ENCODE measurements at regions not wholly inside any gene's neighbourhood (a gene's known extent, or its start where the extent isn't known, plus 50 kb on each side); places are given as distances from the start of the nearest gene placed in this dataset.

DNA sequence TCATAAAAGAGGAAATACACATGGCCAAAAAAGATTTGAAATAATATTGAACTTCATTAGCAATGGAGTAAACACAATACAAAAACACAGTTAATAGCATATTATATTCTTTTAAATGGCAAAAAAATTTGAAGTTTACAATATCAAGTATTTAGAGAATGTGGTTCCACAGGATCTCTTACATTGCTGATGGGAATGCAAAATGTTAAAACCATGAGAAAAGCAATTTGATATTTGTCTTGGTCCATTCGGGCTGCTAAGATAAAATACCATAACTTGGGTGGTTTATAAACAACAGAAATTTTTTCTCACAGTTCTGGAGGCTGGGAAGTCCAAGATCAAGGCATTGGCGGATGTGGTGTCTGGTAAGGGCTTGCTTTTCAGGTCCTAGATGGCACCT lies 154.0 kb upstream of the PLN start:
- TF ChIP-seq SMC3 (IDR thresholded peaks at IDR 0.05; ENCODE audit: borderline replicate concordance, low read length) (no peak), CREB1 (IDR thresholded peaks at IDR 0.05; ENCODE audit: low read depth) (no peak), BACH1 (IDR thresholded peaks at IDR 0.05; ENCODE audit: borderline replicate concordance) (no peak), RAD21 (IDR thresholded peaks at IDR 0.05; ENCODE audit: insufficient read depth, low read depth, low read length) (no peak)
- TF ChIP-seq, protein P1, sequence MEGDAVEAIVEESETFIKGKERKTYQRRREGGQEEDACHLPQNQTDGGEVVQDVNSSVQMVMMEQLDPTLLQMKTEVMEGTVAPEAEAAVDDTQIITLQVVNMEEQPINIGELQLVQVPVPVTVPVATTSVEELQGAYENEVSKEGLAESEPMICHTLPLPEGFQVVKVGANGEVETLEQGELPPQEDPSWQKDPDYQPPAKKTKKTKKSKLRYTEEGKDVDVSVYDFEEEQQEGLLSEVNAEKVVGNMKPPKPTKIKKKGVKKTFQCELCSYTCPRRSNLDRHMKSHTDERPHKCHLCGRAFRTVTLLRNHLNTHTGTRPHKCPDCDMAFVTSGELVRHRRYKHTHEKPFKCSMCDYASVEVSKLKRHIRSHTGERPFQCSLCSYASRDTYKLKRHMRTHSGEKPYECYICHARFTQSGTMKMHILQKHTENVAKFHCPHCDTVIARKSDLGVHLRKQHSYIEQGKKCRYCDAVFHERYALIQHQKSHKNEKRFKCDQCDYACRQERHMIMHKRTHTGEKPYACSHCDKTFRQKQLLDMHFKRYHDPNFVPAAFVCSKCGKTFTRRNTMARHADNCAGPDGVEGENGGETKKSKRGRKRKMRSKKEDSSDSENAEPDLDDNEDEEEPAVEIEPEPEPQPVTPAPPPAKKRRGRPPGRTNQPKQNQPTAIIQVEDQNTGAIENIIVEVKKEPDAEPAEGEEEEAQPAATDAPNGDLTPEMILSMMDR (IDR thresholded peaks at IDR 0.05 in 2 of 3, conservative IDR thresholded peaks at IDR 0.05 in 1 of 3; ENCODE audit: control insufficient read depth in 2 of 3, extremely low read depth in 1 of 3, insufficient read depth in 1 of 3, low read depth in 3 of 3, low read length in 3 of 3), result no peak

Data from GM12878 (cell line).